ENCODE measurements at regions not wholly inside any gene's neighbourhood (a gene's known extent, or its start where the extent isn't known, plus 50 kb on each side); places are given as distances from the start of the nearest gene placed in this dataset.
"Not testable (repeated sequence)": the region's sequence is repeated elsewhere in the genome, so short reads cannot be mapped to it uniquely, and the experiment has no call there.

- DNase-seq: no peak
Observed at GRCh38 chr14:89697281-89698060, 257.1 kb downstream of the EFCAB11 start.

- no peak for DNase-seq
Observed at GRCh38 chr14:89695846-89696245, 258.7 kb downstream of the EFCAB11 start.

- no peak for DNase-seq
Observed at GRCh38 chr14:89690139-89690538, 264.4 kb downstream of the EFCAB11 start.

- not testable (repeated sequence) for DNase-seq
Observed at GRCh38 chr14:89689711-89690110, 264.8 kb downstream of the EFCAB11 start.

- DNase-seq: no peak
Observed at GRCh38 chr14:89688507-89689211, 265.9 kb downstream of the EFCAB11 start.

- DNase-seq: not testable (repeated sequence)
Observed at GRCh38 chr14:89687129-89687528, 267.4 kb downstream of the EFCAB11 start.

- DNase-seq: no peak
Observed at GRCh38 chr14:89684139-89684538, 267.1 kb upstream of the FOXN3 start.

GRCh38 chr14:89681086-89682018 lies 264.3 kb upstream of the FOXN3 start:
- DNase-seq: peak; percentile 46

GRCh38 chr14:89680156-89680555 lies 263.1 kb upstream of the FOXN3 start:
- DNase-seq: no peak

- no peak for DNase-seq
Observed at GRCh38 chr14:89678768-89679167, 261.7 kb upstream of the FOXN3 start.

GRCh38 chr14:89675590-89675989 lies 258.6 kb upstream of the FOXN3 start:
- DNase-seq: no peak

- no peak for DNase-seq
Observed at GRCh38 chr14:89674936-89675335, 257.9 kb upstream of the FOXN3 start.

- DNase-seq: no peak
Observed at GRCh38 chr14:89674240-89674639, 257.2 kb upstream of the FOXN3 start.

GRCh38 chr14:89673512-89674225 lies 256.6 kb upstream of the FOXN3 start:
- peak; percentile 43 for DNase-seq

- no peak for DNase-seq
Observed at GRCh38 chr14:89672636-89673511, 255.8 kb upstream of the FOXN3 start.

GRCh38 chr14:89669193-89669592 lies 252.2 kb upstream of the FOXN3 start:
- peak; percentile 32 for DNase-seq

GRCh38 chr14:89667983-89668382 lies 250.9 kb upstream of the FOXN3 start:
- DNase-seq: no peak

GRCh38 chr14:89665300-89666081 lies 248.5 kb upstream of the FOXN3 start:
- not testable (repeated sequence) for DNase-seq

- no peak for DNase-seq
Observed at GRCh38 chr14:89661392-89661791, 244.4 kb upstream of the FOXN3 start.

GRCh38 chr14:89660625-89661233 lies 243.7 kb upstream of the FOXN3 start:
- DNase-seq: not testable (repeated sequence)

All from CD4-positive, alpha-beta T cell treated with Interleukin-6 for 4 hours (primary cell).